ENCODE measurements at regions not wholly inside any gene's neighbourhood (a gene's known extent, or its start where the extent isn't known, plus 50 kb on each side); places are given as distances from the start of the nearest gene placed in this dataset.

DNA sequence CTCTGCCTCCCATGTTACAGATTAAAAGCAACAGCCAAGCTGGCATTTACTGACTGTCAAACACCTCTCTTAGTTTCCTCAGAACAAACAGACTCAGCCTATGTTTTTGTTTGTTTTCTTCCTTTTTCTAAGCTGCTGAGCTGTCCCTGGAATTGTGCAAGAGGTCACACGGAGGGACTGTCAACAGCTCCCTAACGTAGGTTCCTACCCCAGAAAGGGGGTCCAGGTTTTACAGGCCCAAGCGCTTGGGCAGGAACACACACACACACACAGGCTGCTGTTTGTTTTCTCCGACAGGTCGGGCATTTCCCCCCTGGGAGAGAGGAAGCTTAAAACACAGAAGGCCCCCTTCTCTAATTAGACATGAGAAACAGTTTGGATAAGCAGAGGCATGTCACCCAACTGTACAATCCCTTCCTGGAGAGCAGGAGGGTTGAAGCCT, 739.6 kb upstream of the TBX3 start:
- DNase-seq (ENCODE audit: low spot score): no peak

DNA sequence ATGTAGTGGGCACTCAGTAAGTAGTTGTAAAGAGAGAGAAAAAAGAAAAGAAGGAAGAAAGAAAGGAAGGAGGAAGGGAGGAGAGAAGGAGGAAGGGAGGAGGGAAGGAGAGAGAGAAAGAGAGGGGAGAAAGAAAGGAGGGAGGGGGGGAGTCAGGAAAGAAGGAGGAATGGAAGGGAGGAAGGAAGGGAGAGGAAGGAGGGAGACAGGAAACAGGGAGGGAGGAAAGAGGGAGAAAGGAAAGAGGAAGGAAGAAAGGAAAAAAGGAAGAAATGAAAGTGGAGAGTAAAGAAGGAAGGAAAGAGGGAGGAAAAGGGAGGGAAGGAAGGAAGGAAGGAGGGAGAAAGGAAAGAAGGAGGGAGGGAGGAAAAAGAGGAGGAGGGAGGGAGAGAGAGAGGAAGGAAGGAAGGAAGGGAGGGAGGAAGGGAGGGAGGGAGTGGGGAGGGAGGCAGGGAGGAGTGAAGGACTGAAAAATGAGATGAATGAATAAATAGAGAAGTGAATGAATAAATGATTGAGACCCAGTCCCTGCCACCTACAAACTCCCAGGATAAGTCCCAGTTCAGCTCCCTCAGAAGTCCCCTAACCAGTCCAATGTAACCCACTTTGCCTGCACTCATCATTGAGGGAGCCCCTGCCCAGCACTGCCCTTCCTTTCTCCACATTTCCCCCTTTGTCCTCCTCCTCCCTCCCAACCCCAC, 739.0 kb upstream of the TBX3 start:
- DNase-seq (ENCODE audit: low spot score): no peak

DNA sequence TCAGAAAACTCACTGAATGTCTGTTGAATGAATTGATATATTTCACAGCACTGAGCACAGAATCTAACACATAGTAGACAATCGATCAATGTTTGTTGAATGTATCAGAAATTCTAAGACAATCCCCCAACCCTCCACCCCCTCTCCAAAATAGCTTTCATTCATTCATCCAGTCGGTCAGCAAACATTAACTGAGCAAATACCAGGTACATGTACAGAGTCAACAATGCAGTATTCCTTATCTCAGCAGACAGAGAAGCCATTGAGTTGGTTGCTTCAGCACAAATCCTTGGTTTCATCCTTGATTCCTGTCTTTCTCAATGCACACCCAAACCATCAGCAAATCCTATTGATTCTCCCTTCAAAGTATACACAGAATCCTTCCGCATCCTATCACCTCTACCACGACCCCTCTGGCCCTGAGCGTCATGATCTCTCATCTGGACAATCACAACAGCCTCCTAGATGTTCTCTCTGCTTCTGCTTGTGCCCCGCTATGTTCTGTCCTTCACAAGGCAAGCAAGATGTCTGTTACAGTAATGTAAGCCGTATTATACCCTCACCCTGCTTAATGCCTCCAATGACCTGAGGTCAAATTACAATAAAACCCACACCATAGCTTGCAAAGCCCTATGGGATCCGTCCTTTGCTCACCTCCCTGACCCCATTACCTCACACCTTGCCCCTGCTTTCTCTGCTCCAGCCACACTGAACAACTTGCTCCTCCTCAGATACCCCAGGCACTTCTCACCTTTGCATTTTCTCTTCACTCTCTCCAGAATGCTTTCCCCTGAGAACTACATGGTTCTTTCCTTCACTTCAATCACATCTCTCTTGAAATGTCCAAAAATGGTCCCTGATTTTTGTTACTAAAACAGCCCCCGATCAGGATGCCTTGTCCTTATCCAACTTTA, 738.1 kb upstream of the TBX3 start:
- no peak for DNase-seq (ENCODE audit: low spot score)

DNA sequence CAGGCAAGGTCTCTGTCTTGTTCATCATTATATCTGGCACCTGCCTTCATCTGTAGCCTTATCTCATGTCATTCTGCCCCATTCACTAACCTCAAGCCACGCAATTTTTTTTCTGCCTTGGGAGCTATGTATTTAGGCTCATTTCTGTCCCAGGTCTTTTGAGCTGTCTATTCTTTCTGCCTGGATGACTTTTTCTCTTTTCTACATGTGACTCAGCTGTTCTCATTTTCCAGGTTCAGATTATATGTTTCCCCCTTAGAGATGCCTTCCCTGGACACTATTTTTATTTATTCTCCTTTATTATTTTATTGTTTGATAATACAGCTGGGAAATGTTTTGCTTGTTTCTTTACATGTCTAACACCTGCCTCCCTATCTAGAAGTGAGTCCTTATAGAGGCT, 737.4 kb upstream of the TBX3 start:
- no peak for DNase-seq (ENCODE audit: low spot score)

DNA sequence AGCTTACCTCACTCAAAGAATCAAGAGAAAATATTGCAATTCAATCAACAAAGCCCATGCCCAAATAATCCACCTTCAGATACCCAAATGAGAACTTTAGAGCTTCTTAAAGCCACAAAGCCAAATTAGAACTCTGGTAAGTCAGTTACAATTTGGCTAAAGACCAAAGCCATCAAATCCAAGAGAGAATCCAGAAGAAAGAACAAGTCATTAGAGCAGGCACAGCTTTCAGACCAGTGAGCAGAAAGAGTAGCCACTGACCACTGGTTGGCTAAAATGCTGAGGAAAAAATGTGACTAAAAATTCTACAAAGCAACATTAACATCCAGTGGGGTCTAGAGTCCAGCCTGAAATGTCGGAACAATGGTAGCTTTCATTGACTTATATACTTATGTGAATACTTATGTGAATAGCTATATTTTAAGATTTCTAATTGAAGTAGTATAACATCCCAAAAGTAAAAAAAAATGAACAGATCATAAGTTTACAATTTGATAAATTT, 735.2 kb upstream of the TBX3 start:
- no peak for DNase-seq (ENCODE audit: low spot score)

DNA sequence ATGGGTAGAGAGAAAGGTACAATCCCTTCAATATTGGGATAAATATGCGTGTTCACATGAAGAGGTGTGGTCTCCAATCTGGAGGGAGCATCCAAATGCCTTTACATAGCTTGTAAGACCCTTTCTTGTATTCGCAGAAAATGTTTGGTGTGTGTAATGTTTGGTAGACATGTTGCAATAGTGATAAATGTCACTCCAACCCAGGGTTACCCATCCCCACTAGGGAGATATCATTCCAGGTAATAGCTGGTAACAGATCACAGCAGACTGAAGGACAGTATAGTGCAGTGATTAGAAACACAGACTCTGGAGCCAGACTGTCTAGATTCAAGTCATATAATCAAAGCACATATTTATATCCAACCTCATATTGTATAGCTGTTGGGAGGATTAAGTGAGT, 733.6 kb upstream of the TBX3 start:
- DNase-seq (ENCODE audit: low spot score): no peak

DNA sequence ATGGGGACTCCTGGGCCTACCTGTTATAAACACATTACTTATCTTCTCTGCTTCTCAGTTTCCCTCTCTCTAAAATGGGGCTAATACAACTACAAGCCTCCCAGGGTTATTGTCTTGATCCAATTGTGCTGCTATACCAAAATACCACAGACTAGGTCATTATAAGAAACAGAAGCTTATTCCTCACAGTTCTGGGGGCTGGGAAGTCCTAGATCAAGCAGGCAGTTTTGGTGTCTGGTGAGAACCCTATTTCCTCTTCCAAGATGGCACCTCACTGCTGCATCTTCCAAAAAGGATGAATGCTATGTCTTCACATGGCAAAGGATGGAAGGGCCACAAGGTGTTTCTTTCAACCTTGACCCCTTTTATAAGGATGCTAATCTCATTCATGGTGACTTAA, 732.9 kb upstream of the TBX3 start:
- no peak for DNase-seq (ENCODE audit: low spot score)

DNA sequence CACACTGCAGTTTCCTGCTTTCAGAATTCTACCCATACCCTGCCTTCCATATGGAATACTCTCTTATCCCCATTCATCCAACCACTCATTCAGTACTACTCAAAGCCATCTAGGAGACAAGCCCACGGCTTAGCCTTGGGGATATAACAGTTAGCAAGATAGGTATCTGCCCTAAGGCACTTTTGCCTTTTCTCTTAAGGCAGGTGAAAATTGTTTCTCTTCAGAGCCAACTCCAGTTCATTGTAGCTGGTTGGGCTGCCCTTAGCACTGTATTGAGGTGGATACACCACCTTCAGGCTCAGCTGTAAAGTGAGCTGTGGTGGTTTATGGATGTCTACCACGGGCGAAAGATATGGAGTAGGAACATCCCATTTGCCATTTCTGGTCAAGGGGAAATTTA, 729.7 kb upstream of the TBX3 start:
- DNase-seq (ENCODE audit: low spot score): no peak

DNA sequence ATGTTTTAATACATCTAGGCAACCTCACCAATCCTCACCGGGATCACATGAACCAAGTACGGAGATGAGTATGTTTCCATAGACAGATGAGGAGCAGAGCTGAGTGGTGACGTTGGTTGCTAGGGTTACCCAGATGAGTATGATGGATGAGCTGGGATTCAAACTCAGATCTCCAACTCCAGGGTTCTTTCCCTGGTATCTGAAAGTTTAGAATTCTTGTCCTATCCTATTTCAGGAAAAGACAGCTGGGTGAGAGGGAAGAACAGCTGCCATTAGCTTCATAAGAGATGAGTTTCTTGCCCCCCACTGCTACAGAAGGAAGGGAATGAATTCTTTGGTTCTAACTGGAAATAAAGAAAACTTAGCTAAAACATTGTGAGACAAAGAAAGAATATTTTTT, 728.9 kb upstream of the TBX3 start:
- DNase-seq (ENCODE audit: low spot score): no peak

DNA sequence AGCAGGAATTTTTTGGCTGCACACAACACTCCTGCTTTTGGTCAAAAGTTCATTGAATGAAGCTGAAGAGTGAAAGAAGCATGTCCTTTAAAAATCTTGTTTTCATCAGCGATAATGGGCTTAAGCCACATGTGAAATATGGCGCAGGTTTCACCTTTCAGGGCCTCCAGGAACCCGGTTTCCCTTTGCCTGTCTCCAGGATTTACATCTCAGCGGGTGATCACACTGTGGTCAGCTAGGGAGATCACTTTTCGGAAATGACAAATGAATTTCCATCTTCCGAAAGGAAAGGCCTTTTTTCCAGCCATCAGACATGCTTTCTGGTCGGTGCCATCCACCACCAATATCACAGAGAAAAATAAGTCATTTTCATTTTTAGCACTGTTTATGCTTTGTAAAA, 727.1 kb upstream of the TBX3 start:
- DNase-seq (ENCODE audit: low spot score): peak; percentile 37

DNA sequence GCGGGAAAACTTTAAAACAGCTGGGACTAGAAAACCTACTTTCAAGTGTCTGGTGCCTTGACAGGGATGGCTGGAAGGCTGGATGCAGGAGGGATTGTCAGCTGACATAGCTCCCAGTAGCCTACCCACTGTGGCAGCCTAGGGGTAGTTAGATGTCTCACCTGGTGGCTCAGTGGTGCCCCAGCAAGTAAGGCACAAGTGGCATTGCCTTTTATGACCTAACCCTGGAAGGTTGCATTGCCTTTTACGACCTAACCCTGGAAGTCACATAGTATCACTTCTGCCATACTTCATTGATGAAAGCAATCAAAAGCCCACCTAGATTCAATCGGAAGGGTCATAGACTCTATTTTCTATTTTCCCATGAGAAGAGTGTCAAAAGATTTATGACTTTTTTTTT, 724.7 kb upstream of the TBX3 start:
- DNase-seq (ENCODE audit: low spot score): no peak

DNA sequence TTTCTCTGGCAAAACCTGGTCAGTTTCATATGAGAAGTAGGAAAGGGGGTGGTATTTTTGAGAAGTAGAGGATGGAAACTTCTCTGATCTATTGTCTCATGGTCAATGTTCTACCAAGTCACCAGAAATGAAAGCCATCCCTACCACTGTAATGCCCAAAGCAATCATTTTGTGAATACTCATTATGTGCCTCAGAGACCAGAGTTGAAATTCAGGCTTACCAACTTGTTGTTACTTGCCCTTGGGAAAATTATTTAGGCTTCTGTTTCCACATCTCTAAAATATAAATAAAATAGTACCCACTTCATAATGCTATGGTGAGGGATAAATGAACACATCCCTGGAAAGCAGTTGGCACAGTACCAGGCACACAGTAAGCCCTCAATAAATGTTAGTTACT, 723.7 kb upstream of the TBX3 start:
- no peak for DNase-seq (ENCODE audit: low spot score)

DNA sequence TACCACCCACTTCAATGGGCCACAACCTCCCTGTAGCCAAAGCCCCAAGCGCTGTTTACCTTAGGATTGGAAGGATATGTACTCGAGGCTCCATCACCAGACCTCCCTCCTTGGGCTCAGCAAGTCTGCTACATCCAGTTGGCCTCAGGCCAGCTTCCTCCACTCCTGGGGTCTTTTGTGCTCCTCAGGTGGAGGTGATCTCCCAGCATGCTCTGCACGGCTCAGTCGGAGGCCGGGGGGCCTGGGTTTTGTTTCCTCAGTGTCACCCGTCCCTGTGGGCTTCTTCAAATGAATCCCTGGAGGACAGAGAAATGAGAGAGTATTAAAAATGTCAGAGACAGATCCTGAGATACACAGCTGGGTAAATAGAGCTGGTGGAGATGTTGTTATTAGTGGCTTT, 723.1 kb upstream of the TBX3 start:
- no peak for DNase-seq (ENCODE audit: low spot score)

DNA sequence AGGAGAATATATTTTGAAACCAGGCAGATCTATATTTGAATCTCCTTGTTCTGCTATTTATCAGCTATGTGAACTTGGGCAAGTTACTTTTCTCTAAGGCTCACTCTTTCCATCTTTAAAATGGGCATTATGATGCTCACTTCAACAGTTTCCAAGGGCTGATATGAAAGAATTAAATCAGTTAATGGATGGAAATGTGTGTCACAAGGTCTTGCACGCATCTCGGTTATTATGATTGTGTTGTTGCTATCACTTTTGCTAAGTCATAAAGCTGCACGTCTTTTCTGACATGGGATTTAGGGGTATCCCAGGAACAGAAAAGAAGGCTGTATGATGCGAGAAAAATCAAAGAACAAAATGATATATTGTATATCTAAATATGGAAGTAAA, 721.5 kb upstream of the TBX3 start:
- no peak for DNase-seq (ENCODE audit: low spot score)

DNA sequence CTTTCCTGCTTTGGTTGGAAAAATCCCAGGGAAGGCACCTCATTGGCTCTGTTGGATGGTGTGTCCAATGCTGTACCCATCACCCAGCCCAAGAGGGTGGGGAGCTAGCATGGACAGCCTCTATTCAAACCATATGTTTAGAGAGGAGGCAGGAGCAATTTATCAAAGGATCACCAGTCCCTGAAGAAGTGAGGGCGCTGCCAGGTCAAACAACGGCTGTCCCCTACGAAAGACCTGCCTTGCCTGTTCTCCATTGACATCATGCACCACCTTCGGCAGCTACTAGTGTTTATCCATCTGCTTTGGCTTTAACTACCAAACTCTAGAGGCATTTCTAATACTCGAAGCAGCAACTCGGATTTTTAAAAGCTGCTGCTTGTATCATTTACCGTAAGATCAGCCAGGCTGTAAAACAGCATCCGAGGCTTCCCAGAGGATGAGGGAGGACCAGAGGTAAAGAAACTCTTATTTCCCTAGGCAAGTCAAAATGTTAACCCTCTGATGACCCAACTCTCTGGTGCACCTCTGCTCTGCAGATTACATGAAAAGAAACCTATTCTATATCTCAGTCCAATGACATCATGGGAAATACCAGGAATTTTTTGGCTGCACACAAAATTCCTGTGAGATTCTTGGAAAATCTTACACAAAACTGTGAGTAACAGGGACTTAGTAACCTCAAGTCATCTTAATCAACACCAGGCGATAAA, 720.9 kb upstream of the TBX3 start:
- no peak for DNase-seq (ENCODE audit: low spot score)

DNA sequence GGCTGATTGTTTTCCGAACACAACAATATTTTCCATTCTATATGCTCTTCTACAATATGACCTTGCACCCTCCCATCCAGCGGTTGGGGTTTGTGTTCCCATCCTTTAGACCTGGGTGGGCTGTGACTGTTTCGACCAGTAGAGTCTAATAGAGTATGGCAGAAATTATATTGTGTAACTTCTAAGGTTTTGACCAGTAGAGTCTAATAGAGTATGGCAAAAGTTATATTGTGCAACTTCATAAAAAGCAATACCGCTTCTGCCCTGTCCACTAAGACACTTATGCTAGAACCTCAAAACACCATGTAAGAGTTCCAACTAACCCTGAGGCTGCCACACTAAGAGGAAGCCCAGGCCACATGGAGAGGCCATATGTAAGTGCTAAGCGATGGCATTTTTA, 719.7 kb upstream of the TBX3 start:
- DNase-seq (ENCODE audit: low spot score): no peak

DNA sequence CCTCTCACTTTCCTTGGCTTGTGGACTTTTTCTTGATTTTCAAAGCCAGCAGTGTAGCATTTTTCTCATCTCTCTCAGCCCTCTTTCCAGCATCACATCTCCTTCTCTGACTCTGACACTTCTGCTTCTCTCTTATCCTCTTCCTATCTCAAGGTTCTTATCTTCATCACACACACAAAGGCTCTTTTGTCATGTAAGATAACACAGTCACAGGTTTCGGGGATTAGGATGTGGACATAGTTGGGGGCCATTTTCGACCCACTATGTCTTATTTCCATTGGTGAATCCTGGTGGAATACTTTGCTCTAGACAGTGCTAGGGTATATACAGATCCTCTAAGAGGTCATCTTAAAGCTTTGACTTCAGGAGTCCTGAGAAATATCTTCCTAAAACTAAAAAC, 719.3 kb upstream of the TBX3 start:
- DNase-seq (ENCODE audit: low spot score): no peak

DNA sequence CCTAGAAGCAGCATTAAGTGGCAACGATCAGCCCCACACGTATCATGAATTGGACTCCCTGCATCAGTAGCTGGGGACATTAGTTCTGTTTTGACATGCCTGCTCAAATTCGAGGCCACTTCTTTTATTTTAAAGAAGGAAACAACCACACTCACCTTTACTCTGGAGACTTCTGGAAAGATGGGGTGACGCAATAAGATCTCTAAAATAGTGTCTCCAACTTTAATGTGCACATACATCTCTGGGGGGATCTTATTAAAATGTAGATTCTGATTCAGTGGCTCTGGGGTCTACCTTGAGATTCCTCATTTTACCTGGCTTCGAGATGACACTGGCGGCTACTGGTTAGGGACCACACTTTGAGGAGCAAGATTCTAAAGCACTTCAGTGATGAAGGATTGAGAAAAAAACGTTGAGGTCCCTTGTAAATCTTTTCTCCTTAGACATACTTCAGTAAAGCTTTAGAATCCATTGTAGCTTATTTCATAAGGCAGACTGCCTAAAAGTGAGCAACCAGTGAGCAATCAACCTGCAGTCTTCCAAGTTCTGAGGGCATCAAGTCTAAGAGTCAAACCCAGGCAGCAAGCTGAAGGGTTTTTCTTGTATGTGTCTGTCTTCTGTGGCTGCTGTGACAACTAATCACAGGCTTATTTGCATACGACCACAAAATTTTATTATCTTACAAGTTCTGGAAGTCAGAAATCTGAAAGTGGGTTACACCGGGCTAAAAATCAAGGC, 718.6 kb upstream of the TBX3 start:
- DNase-seq (ENCODE audit: low spot score): no peak

DNA sequence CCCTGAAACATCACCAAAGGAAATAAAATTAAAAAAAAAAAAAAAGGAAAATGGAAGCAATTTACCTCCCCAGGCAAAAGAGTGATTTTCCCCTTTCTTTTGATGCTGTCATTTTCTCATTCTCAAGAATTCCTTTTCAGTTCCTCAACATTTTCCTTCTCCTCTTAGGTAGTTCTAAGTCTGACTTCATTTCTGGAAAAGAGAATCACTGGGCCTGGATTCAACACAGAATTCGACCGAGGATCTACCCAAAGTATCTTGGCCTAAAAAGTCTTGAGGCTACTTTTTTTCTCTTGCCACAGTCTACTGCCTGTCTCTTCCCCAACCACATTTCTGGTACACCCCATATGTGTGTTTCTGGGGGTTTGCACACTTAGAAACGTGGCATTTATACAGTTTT, 717.8 kb upstream of the TBX3 start:
- DNase-seq (ENCODE audit: low spot score): no peak

DNA sequence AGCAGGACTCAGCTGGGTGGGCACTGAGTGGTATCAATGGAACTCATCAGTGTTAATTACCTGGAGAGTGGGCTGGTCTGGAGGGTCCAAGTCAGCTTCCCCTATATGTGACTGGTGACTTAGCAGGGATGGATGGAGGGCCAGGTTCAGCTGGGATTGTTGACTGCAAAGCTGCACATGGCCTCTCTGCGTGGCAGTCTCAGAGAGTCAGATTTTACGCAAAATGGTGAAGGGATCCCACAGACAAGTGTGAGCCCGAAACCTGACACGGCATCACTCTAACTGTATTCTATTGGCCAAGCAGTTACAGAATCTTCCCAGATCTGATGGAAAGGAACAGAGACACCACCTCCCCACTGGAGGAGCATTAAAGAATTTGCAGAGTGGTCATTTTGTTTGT, 716.0 kb upstream of the TBX3 start:
- DNase-seq (ENCODE audit: low spot score): no peak

DNA sequence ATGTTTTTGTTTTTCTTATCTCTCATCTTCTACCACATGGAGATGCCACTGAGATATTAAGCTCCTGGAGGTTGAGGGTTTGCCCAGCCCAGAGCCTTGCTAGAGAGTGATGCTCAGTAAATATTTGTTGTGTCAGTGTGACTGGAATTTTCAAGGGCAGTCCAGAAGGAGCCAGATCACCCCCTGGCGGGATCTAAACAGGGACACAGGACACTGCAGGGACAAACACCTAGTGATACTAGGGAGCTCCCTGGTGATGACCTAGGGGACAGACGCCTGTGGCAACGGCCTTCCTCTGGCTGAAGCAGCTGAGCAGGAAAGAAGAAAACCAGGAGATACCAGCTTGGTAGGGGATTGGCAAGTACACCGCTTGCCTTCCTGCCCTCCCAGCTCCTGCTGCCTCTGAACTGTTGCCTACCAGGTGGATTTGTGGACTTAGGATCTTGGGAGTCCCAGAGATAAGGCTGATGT, 714.4 kb upstream of the TBX3 start:
- no peak for DNase-seq (ENCODE audit: low spot score)

DNA sequence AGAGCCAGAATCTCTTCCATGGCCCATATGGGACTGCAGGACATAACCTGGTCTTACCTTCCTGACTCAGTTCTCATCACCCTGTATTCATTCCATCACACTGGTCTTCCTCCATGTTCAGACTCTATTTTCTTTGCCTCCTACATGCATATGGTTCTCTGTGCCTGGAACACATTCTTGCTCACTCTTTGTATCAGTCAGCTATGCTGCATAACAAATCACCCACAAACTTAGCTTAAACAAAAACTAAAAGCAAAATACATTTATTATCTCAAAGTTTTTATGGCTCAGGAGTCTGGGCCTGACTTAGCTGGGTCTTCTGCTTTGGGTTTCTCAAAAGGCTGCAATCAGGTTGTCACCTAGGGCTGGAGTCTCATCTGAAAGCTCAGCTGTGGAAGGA, 712.6 kb upstream of the TBX3 start:
- no peak for DNase-seq (ENCODE audit: low spot score)

All from iPS-NIHi11 (cell line).